ENCODE measurements at regions not wholly inside any gene's neighbourhood (a gene's known extent, or its start where the extent isn't known, plus 50 kb on each side); places are given as distances from the start of the nearest gene placed in this dataset.

- WGBS (ENCODE audit: insufficient coverage, low coverage, low lambda C conversion rate, missing lambda C conversion rate): 100% methylated on average over 1 of the region's 1 CpG
- intact Hi-C loops (cut with DNase I): no loop called here
- ATAC-seq: no peak
These were observed 427.8 kb downstream of the ZNF608 start for GRCh38 chr5:124318661-124319060.

GRCh38 chr5:124317451-124317850 is 429.0 kb downstream of the ZNF608 start:
- Histone ChIP-seq H3K4me3 (no peak overlapping the region), H3K27me3 (no peaks in the 10 kb centered on the region), H3K36me3 (no peaks in the 10 kb centered on the region), H3K4me1 (no peaks in the 10 kb centered on the region), H3K9me3 (no peaks in the 10 kb centered on the region), H3K27ac (no peak overlapping the region)
- intact Hi-C loops (cut with DNase I): no loop called here
- DNase-seq (no peak), ATAC-seq (no peak)
- TF ChIP-seq POLR2A (IDR thresholded peaks at IDR 0.05) (no peak), CTCF (IDR thresholded peaks at IDR 0.05) (no peak)
- WGBS (ENCODE audit: insufficient coverage, low coverage, low lambda C conversion rate, missing lambda C conversion rate): 67% methylated on average over 2 of the region's 3 CpGs

More at GRCh38 chr5:124318661-124319060, 427.8 kb downstream of the ZNF608 start:
- Histone ChIP-seq H3K4me1 (no peaks in the 10 kb centered on the region), H3K27me3 (no peaks in the 10 kb centered on the region), H3K36me3 (no peaks in the 10 kb centered on the region), H3K9me3 (no peaks in the 10 kb centered on the region), H3K27ac (no peak overlapping the region), H3K4me3 (no peak overlapping the region)
- TF ChIP-seq POLR2A (IDR thresholded peaks at IDR 0.05) (no peak), CTCF (IDR thresholded peaks at IDR 0.05) (no peak)
- no peak for DNase-seq

GRCh38 chr5:124315741-124316415 is 430.6 kb downstream of the ZNF608 start:
- ATAC-seq: no peak
- intact Hi-C loops (cut with DNase I): no loop called here
- DNase-seq: no peak
- no peak overlapping the region for H3K27ac ChIP-seq
- H3K4me3 ChIP-seq: no peak overlapping the region
- no peaks in the 10 kb centered on the region for H3K36me3 ChIP-seq
- 84% methylated on average over 3 of the region's 3 CpGs for WGBS (ENCODE audit: insufficient coverage, low coverage, low lambda C conversion rate, missing lambda C conversion rate)
- TF ChIP-seq POLR2A (IDR thresholded peaks at IDR 0.05) (no peak), CTCF (IDR thresholded peaks at IDR 0.05) (no peak)
- H3K27me3 ChIP-seq: no peaks in the 10 kb centered on the region
- H3K9me3 ChIP-seq: no peaks in the 10 kb centered on the region
- H3K4me1 ChIP-seq: no peaks in the 10 kb centered on the region

DNA sequence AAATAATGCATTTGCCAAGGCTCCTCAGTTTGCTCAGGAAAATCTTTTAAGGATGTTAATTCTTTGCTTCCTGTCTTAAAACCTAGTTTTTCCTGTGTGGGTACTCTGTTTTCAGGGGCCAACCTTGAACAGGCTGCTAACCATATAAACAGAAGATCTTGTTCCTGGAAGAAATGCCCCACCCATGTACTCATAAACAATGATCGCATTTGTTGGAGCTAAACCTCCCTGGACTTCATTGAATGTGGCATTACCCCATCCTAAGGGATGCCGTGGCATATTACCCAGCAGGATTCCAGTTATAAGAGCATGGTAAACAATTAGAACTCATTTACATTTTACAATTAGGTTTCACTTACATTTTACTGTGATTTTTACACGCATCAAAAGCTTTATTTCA is 436.0 kb downstream of the ZNF608 start:
- DNase-seq (no peak), ATAC-seq (no peak)
- H3K36me3 ChIP-seq: no peaks in the 10 kb centered on the region
- no peaks in the 10 kb centered on the region for H3K4me1 ChIP-seq
- no peak overlapping the region for H3K27ac ChIP-seq
- H3K9me3 ChIP-seq: no peaks in the 10 kb centered on the region
- TF ChIP-seq POLR2A (IDR thresholded peaks at IDR 0.05) (no peak), CTCF (IDR thresholded peaks at IDR 0.05) (no peak)
- H3K27me3 ChIP-seq: no peaks in the 10 kb centered on the region
- H3K4me3 ChIP-seq: no peak overlapping the region
- WGBS (ENCODE audit: insufficient coverage, low coverage, low lambda C conversion rate, missing lambda C conversion rate): 52% methylated on average over 3 of the region's 3 CpGs
- intact Hi-C loops (cut with DNase I): no loop called here

Measured in right lobe of liver (tissue), 6 donors.